ENCODE measurements at regions not wholly inside any gene's neighbourhood (a gene's known extent, or its start where the extent isn't known, plus 50 kb on each side); places are given as distances from the start of the nearest gene placed in this dataset.
"Not testable (repeated sequence)": the region's sequence is repeated elsewhere in the genome, so short reads cannot be mapped to it uniquely, and the experiment has no call there.

DNA sequence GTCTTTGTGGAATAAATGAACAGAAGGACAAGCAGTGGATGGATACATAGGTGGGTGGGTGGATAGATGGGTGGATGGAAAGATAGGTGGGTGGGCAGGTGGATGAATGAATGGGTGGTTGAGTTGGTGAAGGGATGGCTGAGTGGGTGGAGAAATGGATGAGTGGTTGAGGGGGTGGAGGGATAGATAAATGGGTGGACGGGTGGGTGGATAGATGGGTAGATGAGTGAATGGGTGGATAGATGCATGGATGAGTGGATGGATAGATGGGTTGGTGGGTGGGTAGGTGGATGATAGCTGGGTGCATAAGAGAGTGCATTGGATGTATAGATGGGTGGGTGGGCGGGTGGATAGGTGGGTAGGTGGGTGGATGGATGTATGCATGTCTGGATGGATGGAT, 63.5 kb downstream of the UNC93B1 start:
- DNase-seq = not testable (repeated sequence)

DNA sequence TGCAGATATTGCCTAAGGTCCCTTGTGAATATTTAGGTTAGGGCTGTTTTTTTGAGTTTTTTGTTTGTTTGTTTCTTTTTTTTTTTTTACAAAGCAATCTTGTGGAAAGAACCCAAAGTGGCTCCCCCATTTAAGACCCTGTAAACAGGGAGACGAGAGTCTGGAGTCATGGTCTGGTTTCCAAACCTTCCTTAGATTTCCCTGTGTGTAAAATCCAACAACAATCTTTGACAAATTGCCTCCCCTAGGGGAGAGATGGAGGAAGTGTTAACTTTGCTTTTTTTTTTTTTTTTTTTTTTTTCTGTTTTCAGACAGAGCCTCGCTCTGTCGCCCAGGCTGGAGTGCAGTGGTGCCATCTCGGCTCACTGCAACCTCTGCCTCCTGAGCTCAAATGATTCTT, 64.9 kb downstream of the UNC93B1 start:
- not testable (repeated sequence) for DNase-seq

DNA sequence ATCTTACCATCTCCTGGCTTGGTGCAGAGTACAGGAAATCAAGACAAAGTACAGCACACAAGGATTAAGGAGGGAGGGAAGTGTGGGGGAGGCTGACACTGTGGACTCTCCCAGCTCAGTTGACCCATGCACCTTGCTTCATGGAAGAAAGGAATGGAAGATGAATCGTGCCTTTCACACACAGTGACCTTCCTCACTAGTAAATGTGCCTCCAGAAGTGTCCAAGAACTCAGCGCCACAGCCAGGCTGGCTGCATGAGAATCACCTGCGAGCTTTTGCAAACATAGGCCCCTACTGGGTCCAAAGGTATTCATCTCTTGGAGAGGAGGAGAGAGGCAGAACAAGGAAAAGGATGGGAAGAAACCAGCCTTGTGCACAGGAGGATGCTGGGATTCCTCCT, 65.5 kb downstream of the UNC93B1 start:
- not testable (repeated sequence) for DNase-seq

DNA sequence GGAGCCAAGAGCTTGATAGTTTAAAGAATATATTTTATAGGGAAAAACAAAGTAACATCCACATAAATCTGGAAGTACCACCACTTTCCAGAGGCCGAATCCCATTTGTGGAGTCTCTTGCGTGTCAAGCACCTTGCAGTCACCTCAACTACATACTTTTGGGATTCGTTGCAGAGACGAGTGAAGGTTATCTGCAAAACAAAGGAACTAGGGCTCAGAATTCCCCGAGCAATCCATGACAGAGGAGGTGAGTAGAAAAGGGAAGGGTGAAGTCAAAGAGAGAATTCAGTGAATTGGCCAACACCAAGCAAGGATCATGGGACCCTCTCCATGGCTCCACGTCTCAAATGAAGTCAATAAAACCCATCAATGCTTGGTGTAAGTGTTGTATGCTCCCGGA, 80.3 kb downstream of the UNC93B1 start:
- DNase-seq = not testable (repeated sequence)

DNA sequence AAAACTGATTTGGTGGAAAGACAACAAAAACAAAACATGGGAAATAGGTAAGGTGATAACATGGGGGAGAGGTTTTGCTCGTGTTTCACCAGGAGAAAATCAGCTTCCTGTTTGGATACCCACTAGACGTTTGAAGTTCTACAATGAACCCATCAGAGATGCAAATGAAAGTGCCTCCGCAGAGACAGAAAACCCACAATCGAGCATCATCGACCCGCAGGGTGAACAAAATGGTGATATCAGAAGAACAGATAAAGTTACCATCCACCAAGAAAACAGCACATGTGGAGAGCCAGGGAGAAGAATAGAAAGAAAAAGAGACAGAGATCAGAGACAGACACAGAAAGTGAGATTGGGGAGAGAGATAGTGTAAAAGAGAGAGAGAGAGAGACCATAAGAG, 83.4 kb downstream of the UNC93B1 start:
- DNase-seq = not testable (repeated sequence)

DNA sequence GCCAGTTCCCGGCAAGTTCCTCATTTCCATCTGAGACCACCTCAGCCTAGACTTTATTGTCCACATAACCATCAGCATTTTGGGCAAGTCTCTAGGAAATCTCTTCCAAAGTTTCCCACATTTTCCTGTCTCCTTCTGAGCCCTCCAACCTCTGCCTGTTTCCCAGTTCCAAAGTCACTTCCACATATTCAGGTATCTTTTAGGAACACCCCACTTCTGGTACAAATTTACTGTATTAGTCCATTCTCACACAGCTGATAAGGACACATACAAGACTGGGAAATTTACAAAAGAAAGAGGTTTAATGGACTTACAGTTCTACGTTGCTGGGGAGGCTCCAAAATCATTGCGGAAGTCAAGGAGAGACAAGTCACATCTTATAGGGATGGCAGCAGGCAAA, 91.7 kb downstream of the UNC93B1 start:
- DNase-seq = not testable (repeated sequence)

DNA sequence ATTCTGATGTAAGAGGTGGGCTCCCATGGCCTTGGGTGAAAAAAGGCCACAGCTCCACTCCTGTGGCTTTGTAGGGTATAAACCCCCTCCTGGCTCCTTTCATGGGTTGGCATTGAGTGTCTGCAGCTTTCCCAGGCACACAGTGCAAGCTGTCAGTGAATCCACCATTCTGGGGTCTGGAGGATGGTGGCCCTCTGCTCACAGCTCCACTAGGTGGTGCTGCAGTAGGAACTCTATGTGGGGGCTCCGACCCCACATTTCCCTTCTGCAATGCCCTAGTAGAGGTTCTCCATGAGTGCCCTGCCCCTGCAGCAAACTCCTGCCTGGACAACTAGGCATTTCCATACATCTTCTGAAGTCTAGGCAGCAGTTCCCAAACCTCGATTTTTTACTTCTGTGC, 92.7 kb downstream of the UNC93B1 start:
- DNase-seq = not testable (repeated sequence)

DNA sequence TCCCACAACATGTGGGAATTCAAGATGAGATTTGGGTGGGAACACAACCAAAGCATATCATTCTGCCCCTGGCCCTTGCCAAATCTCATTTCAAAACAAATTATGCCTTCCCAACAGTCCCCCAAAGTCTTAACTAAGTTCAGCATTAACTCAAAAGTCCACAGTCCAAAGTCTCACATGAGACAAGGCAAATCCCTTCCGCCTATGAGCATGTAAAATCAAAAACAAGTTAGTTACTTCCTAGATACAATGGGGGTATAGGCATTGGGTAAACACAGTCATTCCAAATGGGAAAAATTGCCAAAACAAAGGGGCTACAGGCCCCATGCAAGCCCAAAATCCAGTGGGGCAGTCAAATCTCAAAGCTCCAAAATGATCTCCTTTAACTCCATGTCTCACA, 93.1 kb downstream of the UNC93B1 start:
- DNase-seq = not testable (repeated sequence)

DNA sequence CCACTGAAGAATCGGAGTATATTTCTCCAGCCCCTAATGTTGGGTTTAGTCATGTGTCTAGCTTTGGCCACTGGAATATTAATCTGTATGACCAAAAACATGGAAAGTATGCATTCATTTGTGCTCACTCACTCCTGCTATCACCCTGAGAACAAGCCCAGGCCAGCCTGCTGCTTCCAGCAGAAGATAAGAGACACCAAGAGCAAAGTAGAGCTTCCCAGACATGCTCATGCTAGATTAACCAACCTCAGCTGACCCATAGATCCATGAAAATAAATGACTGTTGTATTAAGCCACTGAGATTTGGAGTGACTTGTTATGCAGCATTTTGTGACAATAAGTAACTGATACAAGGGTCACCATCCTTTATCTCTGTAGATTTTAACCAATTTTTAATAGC, 96.9 kb downstream of the UNC93B1 start:
- not testable (repeated sequence) for DNase-seq

DNA sequence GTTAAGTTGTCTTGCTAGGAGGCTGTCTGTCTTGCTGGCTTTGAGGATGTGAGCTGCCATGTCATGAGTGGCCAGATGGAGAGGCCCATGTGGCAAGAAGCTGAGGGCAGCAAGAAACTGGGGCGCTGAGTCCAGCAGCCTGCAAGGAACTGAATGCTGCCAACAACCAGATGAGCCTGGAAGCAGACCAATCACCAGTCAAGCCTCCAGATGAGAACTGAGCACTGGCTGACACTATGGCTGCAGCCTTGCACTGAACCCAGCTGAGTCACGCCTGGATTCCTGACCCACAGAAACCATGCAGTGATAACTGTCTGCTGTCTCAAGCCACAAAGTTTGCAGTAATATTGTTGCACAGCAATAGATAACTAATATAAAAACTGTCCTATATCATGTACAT, 104.4 kb downstream of the UNC93B1 start:
- DNase-seq = not testable (repeated sequence)

DNA sequence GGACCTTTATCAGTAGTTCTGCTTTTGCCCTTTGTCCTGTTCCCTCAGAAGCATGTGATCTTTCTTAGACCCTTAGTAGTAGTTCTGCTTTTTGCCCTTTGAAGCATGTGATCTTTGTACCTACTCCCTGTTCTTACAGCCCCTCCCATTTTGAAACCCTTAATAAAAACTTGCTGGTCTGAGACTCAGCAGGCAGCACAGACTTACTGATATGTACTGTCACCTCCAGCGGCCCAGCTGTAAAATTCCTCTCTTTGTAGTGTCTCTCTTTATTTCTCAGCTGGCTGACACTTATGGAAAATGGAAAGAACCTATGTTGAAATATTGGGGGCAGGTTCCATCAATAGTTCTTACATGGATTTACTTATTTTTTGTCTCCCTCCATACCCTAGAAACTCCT, 110.4 kb downstream of the UNC93B1 start:
- not testable (repeated sequence) for DNase-seq

DNA sequence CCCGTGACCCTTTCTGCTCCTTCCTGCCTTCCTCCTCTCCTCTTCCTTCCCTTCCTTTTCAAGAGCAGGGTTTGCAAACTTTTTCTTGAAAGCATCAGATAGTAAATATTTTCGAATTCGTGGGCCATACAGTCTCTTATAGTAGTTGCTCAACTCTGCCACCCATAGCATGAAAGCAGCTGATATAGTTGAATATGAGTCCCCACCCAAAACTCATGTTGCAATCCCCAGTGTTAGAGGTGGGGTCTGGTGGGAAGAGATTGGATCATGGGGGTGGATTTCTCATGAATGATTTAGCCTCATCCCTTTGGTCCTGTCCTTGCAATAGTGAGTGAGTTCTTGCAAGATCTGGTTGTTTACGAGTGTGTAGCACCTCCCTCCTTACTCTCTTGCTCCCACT, 114.3 kb downstream of the UNC93B1 start:
- not testable (repeated sequence) for DNase-seq

DNA sequence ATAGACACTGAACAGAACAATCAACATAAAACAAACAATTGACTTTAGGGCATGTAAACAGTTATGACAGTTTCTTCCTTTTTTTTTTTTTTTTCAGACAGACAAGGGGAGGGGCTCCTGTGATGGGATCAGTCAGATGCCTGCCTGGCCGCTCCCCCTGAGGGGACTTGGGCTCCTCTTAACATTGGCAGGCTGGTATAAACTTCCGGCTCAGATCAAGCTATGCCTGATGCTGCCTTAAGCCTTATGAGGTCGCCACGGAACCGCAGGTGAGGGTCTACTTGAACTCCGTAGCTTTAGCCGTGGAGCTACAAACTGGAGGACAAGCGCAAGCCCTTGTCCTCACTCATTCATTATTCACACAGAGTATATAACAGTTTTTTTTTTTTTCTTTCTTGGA, 115.8 kb downstream of the UNC93B1 start:
- DNase-seq = not testable (repeated sequence)

DNA sequence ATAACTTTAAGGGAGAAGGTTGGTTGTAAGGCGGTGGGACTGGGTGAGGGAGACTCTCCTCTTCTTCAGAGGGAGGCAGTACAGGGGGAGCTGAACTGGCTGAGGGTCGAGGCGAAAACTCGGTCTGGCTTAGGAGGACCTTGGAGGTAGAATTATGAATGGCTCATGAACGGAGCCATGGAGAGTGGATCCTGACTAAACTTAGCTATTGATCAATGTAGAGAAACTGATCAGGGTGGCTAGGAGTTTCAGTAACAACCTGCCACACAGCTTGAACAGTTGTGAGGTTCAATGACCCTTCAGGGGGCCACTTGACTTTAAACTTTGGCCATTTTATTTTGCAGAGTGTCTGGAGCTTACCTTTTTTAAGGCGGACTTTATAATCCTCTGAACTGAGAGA, 117.2 kb downstream of the UNC93B1 start:
- not testable (repeated sequence) for DNase-seq

DNA sequence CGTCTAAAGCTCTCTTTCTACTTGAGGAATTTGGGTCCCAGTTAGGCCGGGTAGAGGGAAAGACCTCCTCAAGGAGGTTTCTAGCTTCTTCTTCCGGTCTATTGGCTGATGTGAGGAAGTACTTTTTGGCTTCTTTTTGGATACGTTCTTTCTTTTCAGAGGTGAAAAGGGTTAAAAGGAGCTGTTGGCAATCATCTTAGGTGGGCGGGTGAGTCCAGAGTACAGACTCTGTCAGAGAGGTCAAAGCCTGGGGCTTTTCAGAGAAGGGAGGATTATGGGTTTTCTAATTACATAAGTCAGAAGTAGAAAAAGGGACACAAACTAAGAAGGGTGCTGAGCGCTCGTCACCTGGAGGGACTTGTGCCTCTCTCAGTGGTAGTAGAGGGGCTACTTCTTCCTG, 117.7 kb downstream of the UNC93B1 start:
- not testable (repeated sequence) for DNase-seq

DNA sequence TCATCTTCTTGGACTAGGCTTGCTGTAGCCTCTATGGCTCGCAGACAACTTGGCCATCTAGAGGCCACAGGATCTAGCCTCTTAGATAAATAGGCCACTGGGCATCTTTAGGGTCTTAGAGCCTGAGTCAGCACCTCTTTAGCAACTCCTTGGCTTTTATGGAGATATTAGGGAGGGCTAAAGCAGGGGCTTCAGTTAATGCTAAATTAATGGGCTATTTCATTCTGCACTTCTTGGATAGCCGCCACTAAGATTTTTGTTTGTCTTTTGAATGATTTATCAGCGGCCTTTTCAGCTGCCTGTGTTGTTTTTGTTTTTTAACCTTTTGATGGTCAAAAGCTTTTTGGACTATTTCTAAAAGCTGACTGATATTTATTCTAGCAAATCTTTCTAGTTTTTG, 118.3 kb downstream of the UNC93B1 start:
- DNase-seq = not testable (repeated sequence)

DNA sequence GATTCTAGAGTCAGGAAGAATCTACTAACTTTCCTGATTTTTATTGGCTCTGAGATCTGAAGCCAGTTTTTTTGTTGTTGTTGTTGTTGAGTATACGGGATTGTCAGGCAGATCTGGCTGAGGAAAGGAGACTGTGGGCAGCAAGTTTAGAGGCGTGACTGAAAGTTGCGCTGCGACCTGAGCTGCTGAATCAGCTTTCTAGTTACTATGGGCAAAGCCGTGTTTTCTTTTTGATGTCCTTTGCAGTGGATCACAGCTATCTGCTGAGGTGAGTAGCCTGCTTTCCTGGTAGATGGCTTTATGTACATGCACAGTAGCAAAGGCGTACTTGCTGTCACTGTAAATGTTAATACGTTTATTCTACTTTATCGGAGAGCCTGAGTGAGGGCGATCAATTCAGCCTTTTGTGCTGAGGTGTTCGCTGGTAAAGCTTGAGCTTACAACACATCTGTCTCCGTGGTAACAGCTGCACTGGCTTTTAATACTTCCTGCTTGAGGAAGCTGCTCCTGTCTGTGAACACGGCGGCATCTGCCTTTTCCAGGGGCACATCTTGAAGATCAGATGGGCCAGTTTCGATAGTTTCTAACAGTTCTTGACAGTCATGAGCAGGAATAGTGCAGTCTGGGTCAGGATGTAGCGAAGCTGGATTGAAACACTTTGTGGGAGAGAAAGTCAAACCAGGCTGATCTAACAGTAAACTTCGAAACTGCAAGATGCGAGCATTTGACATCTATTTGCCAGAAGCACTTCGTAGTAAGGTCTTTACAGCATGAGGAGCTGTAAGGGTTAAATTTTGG, 118.9 kb downstream of the UNC93B1 start:
- not testable (repeated sequence) for DNase-seq

DNA sequence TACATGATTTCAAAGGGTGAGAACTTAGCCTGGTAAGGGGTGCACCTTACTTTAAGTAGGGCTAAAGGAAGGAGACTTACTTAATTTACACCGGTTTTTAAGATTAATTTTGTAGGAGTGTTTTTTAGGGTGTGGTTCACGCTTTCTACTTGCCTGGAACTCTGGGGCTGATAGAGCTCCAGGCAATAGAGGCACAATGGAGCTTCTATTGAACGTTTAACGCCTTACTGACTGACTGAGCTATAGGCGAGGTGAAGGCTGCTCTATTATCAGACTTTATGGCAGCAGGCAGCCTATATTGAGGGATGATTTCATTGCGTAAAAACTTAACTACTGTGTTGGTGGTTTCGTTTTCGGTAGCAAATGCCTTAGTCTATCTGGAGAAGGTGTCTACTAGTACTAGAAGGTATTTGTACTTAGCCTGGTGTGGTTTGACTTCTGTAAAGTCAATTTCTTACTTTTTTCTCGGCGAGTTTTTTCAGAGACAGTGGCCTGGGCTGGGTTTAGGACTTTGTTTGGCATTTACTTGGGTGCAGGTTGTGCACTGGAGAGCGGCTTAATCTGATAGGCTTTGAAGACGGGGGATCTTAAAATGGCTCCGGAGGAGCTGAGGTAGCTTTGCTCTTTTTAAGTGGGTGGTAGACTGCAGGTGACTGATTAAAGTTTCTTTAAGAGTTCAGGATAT, 119.7 kb downstream of the UNC93B1 start:
- not testable (repeated sequence) for DNase-seq

DNA sequence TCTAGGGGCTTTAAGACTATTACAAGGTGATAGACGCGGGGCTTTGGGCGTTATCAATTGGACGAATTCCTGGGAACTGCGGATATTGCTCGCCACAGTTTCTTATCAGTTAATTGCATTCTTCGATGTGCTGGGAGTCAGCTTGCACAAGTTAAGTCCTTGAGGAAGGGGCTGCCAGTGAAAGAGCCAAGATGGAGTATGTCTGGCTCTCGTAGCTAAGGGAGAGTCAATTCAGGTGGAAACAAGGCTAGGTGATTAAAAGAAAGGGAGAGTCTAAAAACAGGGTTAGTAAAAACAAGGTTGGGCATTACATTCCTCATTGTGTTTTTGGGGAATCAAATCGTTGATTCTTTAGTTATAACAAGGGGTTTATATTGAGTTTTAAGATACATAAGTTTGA, 121.6 kb downstream of the UNC93B1 start:
- not testable (repeated sequence) for DNase-seq

DNA sequence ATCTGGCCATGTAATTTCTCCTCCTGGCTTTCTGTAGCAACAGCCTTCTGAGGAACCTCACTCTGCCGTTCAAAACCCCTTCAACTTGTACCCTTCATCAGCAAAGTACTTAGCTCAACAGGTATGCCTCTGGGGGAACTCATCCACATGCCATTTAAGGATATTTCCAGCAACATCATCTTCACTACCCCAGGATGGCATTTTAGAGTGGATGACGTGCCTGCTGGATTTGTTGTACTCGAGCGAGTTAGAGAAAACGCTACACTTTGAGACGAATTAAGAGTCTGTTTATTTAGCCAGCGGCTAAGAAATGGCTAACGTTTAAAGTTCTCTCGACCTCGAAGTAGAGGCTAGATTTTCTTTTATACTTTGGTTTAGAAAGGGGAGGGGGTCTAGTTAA, 122.1 kb downstream of the UNC93B1 start:
- not testable (repeated sequence) for DNase-seq

DNA sequence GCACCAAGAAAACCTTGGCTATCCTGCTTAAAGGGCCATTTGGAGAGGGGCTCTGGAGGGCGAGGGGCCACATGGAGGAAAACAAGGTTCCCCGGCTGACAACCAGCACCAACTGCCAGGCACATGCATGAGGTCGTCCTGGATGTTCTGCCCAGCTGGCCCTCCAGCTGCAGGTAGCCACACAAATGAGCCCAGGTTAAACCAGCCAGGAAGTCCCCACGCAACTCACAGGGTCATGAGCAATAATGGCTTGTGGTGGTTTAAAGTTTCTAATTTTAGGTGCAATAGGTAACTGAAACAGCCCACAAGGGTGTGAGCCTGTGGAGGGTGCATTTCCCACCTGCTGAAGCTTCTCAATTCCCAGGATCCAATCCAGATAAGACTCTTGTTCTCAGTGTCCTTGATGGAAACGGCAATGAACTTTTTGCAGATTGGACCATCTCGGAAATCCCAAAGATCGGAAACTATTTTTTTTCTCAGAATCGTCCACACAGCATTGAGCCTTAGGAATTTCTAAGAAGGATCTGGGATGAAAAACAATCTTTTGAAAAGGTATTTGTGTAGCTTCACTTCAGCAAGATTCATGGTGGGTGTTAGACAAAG, 123.2 kb downstream of the UNC93B1 start:
- DNase-seq = not testable (repeated sequence)

DNA sequence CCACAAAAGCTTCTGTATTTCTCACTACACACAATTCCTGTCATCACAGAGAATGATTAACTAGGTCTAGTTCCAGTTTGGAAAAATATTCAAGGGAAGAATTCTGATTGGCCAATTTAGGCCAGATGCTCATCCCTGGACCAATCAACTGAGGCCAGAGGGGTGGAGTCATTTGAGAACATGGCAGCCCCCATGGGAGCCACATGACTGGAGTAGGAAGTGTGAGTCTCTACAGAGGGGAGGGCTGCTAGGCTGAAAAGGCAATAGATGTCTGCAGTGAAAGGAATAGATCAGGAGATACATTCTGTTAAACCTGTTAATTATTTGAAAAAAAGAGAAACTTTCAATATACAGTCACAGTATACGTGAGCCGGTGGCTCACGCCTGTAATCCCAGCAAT, 125.2 kb downstream of the UNC93B1 start:
- DNase-seq = not testable (repeated sequence)

DNA sequence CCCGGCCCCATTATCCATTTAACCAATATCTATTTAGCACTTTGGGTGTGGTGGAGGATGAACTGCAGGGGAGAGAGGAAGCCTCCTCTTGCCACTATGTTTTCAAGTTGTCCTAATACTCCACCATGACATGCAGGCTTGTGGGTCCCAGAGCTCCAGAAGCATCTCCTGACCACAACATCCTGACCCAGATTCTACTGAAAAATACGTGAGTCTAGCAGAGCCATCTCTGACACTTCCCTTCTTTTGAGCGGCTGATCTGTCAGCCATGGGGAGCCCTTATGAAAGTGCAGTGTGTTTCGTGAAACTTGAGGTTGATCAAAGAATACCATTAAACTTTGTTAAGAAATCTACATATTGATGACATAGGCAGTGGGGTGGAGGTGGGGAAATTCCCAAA, 126.6 kb downstream of the UNC93B1 start:
- not testable (repeated sequence) for DNase-seq

DNA sequence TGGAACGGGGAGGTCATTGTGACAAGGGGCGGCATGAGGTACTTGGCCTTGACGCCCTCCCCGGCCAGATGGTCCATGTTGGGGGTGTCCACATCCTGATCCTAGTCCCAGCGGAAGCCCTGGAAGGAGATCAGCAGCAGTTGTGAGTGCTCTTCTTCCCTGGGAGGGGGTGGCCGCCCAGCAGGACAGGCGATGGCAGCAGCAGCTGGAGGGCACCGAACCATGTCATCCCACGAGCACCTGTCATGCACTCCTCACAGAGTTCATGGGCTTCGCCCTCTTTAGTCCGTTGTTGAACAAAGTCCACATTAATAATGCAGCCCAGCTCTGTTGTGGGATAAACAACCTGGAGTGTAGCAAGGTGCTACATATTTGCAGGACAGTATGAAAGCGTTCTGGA, 130.7 kb downstream of the UNC93B1 start:
- peak; percentile 20 for DNase-seq
